ENCODE measurements at regions not wholly inside any gene's neighbourhood (a gene's known extent, or its start where the extent isn't known, plus 50 kb on each side); places are given as distances from the start of the nearest gene placed in this dataset.

- no peak for DNase-seq
Measured at GRCh38 chr17:71316176-71316897, 804.5 kb upstream of the SOX9 start.

- no peak for DNase-seq
Measured at GRCh38 chr17:71320009-71320796, 800.6 kb upstream of the SOX9 start.

GRCh38 chr17:71325117-71325516, 795.7 kb upstream of the SOX9 start:
- no peak for DNase-seq

GRCh38 chr17:71325886-71326285, 794.9 kb upstream of the SOX9 start:
- DNase-seq, result no peak

GRCh38 chr17:71327376-71328059, 793.3 kb upstream of the SOX9 start:
- DNase-seq, result no peak

- no peak for DNase-seq
Measured at GRCh38 chr17:71329310-71330098, 791.3 kb upstream of the SOX9 start.

- no peak for DNase-seq
Measured at GRCh38 chr17:71330099-71330375, 790.8 kb upstream of the SOX9 start.

- DNase-seq, result no peak
Measured at GRCh38 chr17:71331754-71332325, 789.0 kb upstream of the SOX9 start.

- no peak for DNase-seq
Measured at GRCh38 chr17:71334048-71334751, 786.6 kb upstream of the SOX9 start.

GRCh38 chr17:71335212-71335611, 785.6 kb upstream of the SOX9 start:
- no peak for DNase-seq

- no peak for DNase-seq
Measured at GRCh38 chr17:71337938-71338337, 782.9 kb upstream of the SOX9 start.

GRCh38 chr17:71338396-71338795, 782.4 kb upstream of the SOX9 start:
- no peak for DNase-seq

- no peak for DNase-seq
Measured at GRCh38 chr17:71339206-71339605, 781.6 kb upstream of the SOX9 start.

GRCh38 chr17:71342737-71343136, 778.1 kb upstream of the SOX9 start:
- DNase-seq, result no peak

- DNase-seq, result no peak
Measured at GRCh38 chr17:71349908-71350600, 770.8 kb upstream of the SOX9 start.

GRCh38 chr17:71360301-71360700, 760.5 kb upstream of the SOX9 start:
- no peak for DNase-seq

GRCh38 chr17:71361656-71362450, 759.0 kb upstream of the SOX9 start:
- DNase-seq, result no peak

- DNase-seq, result no peak
Measured at GRCh38 chr17:71363661-71364060, 757.2 kb upstream of the SOX9 start.

- no peak for DNase-seq
Measured at GRCh38 chr17:71371809-71372208, 749.0 kb upstream of the SOX9 start.

GRCh38 chr17:71375948-71376347, 744.9 kb upstream of the SOX9 start:
- no peak for DNase-seq

GRCh38 chr17:71376933-71377332, 743.9 kb upstream of the SOX9 start:
- no peak for DNase-seq
